Left kidney (tissue), 1 donor: ENCODE measurements at regions not wholly inside any gene's neighbourhood (a gene's known extent, or its start where the extent isn't known, plus 50 kb on each side); places are given as distances from the start of the nearest gene placed in this dataset.
"Not testable (repeated sequence)": the region's sequence is repeated elsewhere in the genome, so short reads cannot be mapped to it uniquely, and the experiment has no call there.

ENCODE experiments used
- DNase-seq: peaks from one replicate; pipeline ENCODE4 v3.0.0-alpha.2; 2013

DNA sequence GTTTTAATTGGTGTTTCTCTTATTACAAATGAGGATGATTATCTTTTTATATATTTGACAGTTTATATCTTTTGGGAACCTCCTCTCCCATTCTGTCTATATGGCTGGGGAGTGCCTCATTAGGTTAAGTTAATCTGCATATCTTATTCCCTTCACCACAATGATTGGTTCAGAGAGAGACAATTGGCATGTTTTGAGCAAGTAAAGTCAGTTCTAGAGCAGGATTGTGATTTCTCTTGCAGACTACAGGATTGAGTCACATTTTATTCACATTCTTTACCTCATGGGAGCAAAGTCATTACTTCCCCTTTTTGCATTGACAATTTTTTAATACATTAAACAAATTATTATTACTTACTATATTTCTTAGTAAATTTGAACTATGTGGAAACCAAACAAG lies 345.6 kb downstream of the MDFIC start:
- no peak for DNase-seq

DNA sequence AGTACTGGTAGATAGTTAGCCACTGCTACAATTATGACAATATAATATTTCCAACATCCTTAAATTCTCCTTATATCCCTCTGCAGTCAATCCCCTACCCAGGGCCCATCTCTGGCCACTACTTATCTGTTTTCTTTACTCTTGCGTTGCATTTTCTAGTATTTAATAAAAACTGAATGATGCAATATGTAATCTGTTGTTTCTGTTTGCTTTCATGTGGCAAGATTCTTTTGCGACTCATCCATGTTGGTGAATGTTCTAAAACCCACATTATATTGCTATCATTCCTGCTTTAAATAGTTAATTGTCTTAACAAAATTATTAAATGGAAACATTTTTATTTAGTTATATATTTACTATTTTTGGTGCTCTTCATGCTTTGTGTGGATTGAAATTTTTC lies 338.5 kb downstream of the MDFIC start:
- DNase-seq, result no peak

DNA sequence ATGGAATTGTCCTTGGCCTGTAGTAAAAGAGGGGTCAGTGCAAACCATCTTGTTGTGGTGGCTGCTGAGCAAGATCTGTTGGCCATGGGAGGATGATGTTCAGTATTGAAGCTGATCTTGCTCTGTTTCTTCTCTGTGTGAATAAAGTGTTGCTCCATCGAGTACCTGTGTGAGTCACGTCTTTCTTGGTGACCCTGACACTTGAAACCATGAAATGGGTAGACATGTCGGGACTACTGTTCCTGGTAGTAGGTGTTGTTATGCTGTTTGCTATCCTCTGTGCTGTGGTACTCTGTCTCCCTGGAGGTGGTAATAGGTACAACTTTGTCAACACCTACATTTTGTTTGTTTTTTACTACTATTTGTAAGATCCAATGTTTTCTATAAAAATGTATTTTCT lies 330.6 kb downstream of the MDFIC start:
- DNase-seq, result no peak

DNA sequence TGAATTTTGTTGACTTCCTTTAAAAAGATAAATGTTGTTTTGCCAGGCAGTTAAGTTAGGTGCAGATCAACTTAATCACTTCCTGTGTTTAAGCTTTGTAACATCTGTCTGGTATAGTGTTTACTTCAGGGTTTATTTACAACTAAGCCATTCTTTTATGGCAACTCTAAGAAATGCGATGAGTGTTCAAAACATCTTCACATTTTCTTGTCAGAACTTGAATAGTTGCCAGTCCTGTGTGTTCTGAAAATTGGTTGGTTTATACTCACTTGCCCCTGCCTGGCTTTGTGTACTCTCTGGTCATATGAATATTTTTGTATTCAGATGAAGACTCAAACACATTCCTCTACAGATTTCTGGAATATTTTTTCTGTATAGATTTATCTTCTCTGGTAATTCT lies 327.2 kb downstream of the MDFIC start:
- DNase-seq, result no peak

DNA sequence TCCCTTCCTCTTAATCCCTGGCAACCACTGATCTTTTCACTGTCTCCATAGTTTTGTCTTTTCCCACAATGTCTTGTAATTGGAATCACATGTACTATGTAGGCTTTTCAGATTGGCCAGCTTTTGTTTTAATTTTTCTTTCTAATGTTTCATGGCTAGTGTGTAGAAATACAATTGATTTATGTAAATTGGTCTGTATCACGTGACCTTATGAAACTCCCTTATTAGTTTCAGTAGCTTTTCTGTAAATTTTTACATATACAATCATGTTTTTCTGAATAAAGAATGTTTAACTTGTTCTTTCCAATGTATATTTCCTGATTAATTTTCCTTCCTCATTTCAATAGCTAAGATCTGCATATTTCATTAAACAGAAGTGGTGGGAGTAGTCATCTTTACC lies 319.3 kb downstream of the MDFIC start:
- no peak for DNase-seq

DNA sequence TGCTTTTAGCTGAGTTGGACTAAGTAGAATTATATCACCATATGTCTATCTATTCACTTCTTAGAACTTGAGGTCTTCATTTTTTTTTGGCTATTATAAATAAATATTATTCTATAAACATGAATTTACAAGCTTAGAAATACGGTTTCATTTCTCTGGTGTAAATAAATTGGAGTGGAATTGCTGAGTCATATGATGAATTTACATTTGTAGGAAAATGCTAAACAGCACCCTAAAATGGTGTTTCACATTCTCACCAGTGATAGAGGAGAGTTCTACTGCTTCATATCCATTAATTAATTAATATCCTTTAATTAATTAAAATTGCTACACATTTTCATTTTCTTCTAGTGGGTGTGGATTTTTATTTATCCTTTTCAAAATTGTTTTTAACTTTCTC lies 318.3 kb downstream of the MDFIC start:
- DNase-seq, result no peak

DNA sequence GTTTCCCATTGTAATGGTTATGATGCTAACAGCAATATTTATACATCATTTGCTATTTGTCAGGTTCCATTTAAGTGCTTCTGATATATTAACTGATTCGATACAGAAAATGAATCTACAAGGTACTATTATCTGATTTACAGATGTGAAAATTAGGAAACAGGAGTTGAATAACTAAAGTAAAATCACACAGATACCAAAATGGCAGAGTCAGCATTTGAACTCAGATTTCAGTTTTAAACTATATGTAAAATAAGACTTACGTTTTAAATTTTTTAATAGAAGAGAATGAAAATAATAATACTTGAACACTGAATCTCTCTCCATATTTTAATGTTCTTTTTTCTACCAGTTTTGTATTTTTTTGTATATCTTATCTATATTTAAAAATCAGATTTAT lies 313.2 kb downstream of the MDFIC start:
- DNase-seq, result no peak

DNA sequence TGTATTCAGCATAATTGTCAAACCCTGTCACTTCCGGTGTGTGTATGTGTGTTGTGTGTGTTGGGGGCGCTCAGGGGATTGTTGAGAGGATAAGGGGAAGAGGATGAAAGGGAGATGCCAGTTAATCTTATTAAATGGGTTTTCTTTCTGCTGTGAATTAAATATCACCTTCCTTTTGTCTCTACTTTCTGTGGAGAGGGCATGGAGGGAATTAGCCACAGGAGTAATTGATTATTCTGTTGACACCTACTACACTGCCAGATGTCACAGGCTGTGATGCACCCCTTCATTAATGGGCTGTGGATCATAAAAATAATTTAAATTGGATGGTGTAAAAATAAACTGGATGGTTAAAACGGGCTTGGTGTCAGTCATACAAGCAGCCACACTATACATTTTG lies 311.9 kb downstream of the MDFIC start:
- no peak for DNase-seq

DNA sequence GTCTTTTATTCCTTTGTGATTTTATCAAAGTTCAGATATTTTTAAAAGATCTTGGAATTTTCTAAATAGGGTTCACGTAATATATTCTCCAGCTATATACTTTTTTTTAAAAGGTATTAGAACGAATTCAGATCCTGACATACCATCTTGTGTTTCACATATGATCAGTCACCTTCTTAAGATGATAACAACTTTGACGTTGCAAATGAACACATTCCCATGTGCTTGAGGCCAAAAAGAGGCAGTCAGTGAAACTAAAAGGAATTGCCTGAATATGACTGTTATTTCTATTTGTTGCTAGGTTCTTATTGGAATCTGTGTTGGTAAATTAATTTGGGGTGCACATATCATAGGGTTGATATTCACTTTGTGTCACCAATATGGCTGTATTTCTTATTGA lies 310.1 kb downstream of the MDFIC start:
- no peak for DNase-seq

DNA sequence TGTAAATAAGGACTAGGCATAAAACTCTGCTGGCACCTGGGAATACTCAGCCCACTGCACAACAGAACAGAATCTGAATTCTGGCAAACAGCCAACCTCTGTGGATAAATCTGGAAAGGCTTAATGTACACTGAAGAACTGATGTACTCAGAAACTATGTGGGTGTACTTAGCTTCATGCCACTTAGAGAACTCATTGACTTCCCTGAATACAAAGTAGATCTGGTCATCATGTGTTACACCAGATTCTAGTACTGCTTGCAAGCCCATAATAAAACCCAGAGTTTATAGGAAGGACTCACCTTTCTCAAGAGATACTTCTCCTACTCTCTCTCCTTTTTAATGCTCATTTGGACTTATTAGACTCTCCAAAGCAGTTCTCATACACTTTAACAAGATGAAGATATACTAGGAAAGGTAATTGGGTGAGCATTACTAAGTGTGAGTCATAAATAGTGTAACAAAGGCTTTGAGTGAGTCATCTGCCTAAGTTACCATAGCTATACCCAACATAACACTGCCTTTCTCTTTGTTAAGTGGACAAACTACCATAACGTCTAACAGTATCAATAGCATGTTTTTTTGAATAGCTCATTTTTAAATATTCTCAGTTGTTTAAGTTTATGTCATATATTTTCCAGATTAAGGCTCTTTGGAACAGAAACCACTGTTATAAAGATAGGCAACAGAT lies 309.1 kb downstream of the MDFIC start:
- DNase-seq, result peak; percentile 19

DNA sequence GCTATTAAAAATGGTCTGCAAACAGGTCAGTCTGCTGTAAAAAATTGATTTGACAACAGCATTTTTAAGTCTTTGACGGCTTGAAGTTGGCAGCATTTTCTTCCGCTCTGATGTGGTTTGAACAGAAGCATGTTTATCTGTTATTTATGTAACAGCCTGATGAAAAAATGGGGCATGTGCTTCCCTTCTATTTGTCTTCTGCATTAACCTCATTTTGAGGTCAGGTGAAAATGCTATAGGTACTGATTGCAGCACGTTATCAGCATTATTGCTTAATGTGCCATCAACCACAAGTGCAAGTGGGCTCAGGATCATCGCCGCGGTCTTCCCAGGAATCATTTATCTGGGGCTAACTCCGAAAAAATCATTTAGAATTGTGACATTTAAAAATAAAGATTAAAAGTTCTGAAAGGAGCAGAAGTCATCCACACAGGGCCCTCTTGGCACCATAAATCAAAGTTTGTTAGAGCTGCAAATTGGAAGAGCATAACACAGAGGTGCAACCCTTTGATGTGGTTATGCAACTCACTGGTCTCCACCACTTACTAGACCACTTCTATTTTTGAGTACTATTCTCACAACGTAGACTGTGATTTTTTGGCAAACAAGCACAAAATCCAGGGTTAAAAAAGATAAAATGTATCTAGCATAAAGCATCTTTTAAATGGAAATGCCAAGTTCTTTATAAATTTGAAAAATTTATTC lies 307.7 kb downstream of the MDFIC start:
- no peak for DNase-seq

DNA sequence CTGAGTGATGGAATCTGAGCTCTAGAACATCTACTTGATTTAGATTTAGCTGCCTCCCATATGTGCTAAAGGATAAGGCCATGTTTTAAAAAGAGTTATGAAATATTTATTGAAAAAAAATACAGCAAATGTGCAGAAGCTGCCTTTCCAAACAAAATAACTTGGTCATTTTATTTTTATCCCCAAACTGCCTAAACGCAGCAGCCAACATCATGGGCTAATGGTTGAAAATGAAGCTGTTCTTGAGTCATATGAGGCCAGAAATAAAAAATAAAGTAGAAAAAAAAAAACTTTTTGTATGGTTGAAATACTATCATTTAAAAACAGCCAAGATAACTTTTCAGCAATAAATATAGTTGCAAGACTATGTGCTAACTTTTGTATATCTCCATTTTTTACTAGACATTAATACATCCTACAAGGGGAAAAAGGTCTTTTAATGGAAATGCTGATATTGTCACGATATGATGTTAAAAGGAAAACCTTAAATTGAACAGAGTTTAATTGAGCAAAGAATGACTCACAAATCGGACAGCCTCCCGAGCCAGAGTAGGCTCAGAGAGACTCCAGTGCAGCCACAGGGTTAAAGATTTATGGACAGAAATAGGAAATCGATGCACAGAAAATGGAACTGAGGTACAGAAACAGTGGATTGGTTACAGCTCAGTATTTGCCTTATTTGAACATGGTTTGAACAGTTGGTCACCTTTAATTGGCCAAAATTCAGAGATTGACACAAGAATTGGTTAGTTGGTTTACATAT lies 305.8 kb downstream of the MDFIC start:
- DNase-seq, result no peak

DNA sequence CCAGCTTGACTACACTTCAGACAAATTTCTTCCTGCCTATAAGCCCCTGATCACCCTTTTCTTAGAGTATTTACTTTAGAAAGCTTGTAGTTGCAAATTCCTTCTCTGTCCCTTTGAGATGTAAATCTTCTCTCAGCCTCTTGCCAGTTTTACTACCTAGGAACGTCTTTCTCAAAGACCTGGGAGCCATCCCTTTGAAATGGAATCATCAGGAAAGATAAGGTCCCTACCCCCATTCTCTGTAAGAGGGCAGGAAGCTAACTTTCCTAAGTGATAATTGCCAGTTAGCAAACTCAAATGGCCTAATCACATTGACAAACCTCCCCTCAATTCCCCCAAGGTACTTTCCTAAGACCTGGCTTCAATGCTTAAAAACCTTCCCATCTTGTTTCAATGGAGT lies 304.5 kb downstream of the MDFIC start:
- DNase-seq, result no peak

DNA sequence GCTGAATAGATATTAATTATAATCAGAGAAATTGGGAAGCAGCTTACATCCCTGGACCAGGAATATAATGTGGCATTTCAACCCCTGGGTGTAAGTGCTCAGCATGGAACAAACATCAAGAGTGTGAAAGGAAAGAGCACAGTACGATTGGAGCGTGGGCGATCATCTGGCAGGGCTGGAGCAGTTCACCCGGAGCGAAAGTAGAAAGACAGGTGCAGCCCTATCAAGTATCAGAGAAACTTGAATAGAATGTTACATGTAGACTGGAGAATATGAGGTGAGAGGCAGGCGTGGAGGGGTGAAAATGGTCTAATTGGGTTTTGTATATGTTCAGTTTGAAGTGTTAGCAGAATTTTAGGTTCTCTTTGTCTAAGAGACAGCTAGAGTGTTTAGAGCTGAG lies 303.0 kb downstream of the MDFIC start:
- no peak for DNase-seq

DNA sequence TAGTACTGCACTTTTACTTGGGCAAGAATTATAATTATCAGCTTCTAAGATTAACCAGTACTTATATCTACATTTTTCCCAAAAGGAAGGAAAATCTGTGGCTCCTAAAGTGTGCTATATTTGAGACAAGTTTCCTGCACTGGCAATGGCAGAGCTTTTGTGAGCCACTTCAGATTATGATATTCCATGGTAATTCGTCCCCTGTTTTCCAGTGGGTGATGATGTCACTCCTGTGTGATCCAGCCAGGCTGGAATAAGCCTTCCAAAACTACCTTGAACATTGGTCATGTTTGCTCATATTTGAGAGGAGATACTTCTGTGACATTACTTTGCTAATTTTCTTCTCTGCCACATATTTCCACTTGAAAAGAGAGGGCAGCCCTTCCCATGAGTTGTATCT lies 302.1 kb downstream of the MDFIC start:
- no peak for DNase-seq

DNA sequence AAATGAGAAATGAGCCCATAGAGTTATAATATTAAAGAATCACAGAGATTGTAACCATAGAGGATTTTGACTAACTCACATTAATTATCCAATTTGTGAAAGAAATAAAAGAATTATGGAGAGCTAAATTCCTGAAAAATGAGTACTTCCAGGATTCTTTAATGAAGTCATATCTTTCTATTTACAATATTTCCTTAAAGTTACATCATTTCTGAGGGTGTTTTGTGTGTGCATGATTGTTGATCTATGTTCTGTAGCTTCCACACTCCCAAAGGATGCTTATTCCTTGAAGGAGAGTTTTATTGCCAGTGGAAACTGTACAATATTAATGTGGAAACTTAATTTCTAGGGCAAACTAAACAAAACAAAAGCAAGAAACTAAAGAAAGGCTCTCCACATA lies 299.6 kb downstream of the MDFIC start:
- no peak for DNase-seq

DNA sequence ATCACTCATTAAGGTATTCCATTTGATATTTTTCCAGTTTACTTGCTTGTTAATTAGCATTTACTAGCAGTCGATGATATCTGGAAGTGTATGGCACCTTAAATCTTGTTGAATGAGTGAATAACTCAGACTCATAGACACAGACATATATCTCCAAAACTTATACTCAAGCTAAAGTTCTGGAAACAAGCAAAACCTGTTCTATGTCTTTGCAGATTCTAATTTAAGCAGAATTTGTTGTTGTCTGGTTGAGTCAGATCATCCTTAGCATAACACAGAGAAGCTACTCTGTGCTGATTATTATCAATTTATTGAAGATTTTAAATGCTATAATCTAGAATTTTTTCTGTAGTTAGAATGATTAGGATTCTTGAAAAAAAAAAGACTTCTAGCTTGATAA lies 296.2 kb downstream of the MDFIC start:
- DNase-seq, result no peak

DNA sequence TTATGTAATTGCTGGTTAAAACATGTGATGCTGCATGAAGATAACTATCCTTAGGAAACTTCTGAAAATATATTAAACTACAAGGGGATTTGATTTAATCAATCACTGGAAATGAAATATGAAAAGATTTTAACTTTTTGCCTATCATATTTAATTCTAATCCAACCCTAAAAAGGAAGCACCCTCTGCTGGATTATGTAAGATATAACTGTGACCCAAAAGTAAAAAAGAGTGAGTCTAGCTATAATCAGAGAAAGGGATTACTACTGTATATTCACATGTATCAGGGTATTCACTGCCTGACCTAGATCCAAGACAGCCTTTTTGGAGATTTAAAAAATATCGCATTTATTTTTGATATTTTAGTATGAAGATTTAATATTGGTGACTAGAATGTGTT lies 295.5 kb downstream of the MDFIC start:
- DNase-seq, result no peak

DNA sequence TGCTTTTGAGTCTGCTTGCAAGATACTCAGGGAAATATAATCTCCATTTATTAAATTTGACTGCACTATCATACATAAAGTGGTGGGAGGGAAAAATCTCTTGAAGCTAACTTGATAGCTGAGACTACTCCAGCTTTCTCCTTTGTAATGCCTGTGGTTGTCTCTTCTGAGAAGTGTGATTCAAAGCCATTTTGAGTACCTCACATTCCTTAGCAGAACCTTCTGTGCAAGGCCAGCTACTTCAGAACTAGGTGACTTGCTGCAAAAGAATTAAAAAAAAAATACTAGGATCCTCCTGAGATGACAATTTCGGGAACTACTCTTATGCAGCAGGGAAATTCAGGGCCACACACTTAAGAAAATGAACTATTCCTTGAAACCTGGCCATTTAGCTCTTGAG lies 294.8 kb downstream of the MDFIC start:
- DNase-seq, result no peak

DNA sequence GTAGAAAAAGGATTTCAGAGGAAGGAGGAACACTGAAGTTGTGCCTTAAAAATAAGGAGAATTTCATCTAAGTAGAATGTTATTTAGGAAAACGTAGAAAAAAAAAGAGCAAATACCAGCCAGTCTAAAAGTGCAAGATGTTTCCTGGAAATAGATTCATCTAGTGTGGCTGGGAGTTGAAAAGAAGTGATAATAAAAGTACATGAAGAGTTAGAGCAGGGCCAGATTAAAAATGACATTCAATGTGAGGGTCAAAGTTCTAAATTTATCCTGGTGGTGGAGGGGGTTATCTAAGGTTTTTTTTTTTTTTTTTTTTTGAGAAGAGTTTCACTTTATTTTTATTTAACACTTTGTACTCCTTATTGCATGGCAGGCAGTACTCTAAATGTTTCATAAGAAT lies 289.3 kb downstream of the MDFIC start:
- no peak for DNase-seq

DNA sequence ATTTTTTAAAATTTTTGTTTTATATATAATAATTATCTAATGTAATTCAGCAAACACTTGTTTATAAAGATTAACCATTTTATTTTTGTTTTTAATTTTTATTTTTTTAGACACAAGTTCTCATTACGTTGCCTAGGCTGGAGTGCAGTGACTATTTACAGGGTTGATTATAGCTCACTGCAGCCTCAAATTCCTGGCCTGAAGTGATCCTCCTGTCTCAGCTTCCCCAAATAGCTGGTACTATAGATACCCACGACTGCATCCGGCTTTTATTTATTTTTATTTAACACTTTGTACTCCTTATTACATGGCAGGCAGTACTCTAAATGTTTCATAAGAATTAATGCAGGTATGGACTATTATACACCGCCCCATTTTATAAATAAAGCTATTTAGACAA lies 288.7 kb downstream of the MDFIC start:
- no peak for DNase-seq

DNA sequence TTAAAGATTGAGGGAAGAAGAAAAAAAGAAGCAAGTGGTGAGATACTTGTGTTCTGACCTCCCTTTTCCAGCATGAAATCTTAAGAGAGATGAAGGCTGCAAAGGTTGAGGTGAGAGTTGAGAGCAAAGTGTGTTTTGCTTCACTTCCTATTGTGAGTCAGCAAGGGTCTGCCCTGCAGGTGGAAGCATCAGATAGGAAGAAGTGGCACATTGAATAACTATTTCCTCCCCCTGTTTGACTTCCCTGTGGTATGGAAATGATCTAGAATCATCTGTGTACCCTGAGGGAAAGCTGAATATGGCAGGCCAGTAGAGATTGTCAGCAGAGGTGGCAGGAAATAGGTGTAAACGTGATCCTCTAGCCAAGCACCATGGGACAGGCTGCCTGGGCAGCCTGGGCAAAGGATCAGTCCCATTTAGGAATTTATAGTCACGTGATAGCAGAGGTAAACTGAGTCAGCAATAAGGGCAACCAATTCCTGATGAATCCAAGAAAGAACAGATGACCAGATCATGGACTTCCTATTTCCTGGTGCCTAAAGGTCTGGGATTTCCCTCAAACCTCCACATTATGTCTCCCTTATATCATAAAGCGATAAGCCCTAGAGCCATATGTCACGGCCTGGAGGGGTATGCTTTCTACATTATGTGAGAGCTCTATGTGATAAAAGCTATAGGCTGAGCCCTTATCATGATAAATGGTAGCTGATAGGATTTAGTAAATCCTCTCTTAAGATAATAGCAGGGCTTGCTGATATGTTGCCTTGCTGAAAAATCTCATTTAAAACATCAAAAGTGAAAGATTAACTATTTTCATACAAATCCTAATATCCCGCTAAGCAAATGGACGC lies 287.0 kb downstream of the MDFIC start:
- no peak for DNase-seq

DNA sequence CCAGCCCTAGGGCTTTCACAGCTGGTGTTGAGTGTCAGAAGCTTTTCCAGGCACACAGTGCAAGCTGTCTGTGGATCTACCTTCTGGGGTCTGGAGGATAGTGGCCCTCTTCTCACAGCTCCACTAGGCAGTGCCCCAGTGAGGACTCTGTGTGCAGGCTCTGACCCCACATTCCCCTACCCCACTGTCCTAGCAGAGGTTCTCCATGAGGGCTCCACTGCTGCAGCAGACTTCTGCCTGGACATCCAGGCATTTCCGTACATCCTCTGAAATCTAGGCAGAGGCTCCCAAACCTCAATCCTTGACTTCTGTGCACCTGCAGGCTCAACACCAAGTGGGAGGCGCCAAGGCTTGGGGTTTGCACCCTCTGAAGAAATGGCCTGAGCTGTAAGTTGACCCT lies 284.5 kb downstream of the MDFIC start:
- DNase-seq, result not testable (repeated sequence)
